ENCODE measurements at regions not wholly inside any gene's neighbourhood (a gene's known extent, or its start where the extent isn't known, plus 50 kb on each side); places are given as distances from the start of the nearest gene placed in this dataset.
"Not testable (repeated sequence)": the region's sequence is repeated elsewhere in the genome, so short reads cannot be mapped to it uniquely, and the experiment has no call there.

- no peak for DNase-seq (ENCODE audit: low read depth)
These were observed 135.7 kb downstream of the RPS4Y2 start for GRCh38 chrY:20891440-20892160.

GRCh38 chrY:20925350-20926091 is 169.6 kb downstream of the RPS4Y2 start:
- not testable (repeated sequence) for DNase-seq (ENCODE audit: low read depth)

- DNase-seq (ENCODE audit: low read depth) = no peak
These were observed 173.9 kb downstream of the RPS4Y2 start for GRCh38 chrY:20929691-20930342.

- DNase-seq (ENCODE audit: low read depth) = not testable (repeated sequence)
These were observed 180.9 kb downstream of the RPS4Y2 start for GRCh38 chrY:20936709-20937251.

- no peak for DNase-seq (ENCODE audit: low read depth)
These were observed 205.6 kb downstream of the RPS4Y2 start for GRCh38 chrY:20961512-20961911.

GRCh38 chrY:20967828-20968227 is 211.9 kb downstream of the RPS4Y2 start:
- no peak for DNase-seq (ENCODE audit: low read depth)

GRCh38 chrY:20968237-20968636 is 212.3 kb downstream of the RPS4Y2 start:
- DNase-seq (ENCODE audit: low read depth) = no peak

GRCh38 chrY:20971371-20971770 is 215.5 kb downstream of the RPS4Y2 start:
- DNase-seq (ENCODE audit: low read depth) = no peak

GRCh38 chrY:20986037-20986436 is 230.1 kb downstream of the RPS4Y2 start:
- DNase-seq (ENCODE audit: low read depth) = no peak

GRCh38 chrY:20990123-20990522 is 234.2 kb downstream of the RPS4Y2 start:
- DNase-seq (ENCODE audit: low read depth) = no peak

- no peak for DNase-seq (ENCODE audit: low read depth)
These were observed 235.1 kb downstream of the RPS4Y2 start for GRCh38 chrY:20990869-20991548.

- no peak for DNase-seq (ENCODE audit: low read depth)
These were observed 241.4 kb downstream of the RPS4Y2 start for GRCh38 chrY:20997355-20997754.

GRCh38 chrY:20998016-20998415 is 242.1 kb downstream of the RPS4Y2 start:
- no peak for DNase-seq (ENCODE audit: low read depth)

- no peak for DNase-seq (ENCODE audit: low read depth)
These were observed 242.6 kb downstream of the RPS4Y2 start for GRCh38 chrY:20998483-20998882.

- no peak for DNase-seq (ENCODE audit: low read depth)
These were observed 245.2 kb downstream of the RPS4Y2 start for GRCh38 chrY:21001102-21001501.

GRCh38 chrY:21003059-21003458 is 247.2 kb downstream of the RPS4Y2 start:
- no peak for DNase-seq (ENCODE audit: low read depth)

GRCh38 chrY:21005531-21005930 is 249.6 kb downstream of the RPS4Y2 start:
- DNase-seq (ENCODE audit: low read depth) = no peak

- DNase-seq (ENCODE audit: low read depth) = no peak
These were observed 265.9 kb downstream of the RPS4Y2 start for GRCh38 chrY:21021811-21022210.

GRCh38 chrY:21022326-21023044 is 266.6 kb downstream of the RPS4Y2 start:
- no peak for DNase-seq (ENCODE audit: low read depth)

- DNase-seq (ENCODE audit: low read depth) = no peak
These were observed 268.0 kb downstream of the RPS4Y2 start for GRCh38 chrY:21023906-21024305.

- no peak for DNase-seq (ENCODE audit: low read depth)
These were observed 272.6 kb downstream of the RPS4Y2 start for GRCh38 chrY:21028506-21028905.

- no peak for DNase-seq (ENCODE audit: low read depth)
These were observed 277.5 kb downstream of the RPS4Y2 start for GRCh38 chrY:21033363-21033762.
